ENCODE measurements at regions not wholly inside any gene's neighbourhood (a gene's known extent, or its start where the extent isn't known, plus 50 kb on each side); places are given as distances from the start of the nearest gene placed in this dataset.

GRCh38 chr5:26763215-26763614, 275.2 kb downstream of the CDH9 start:
- no peak for TF ChIP-seq POLR2A (IDR thresholded peaks at IDR 0.05)
- no peak for TF ChIP-seq EP300 (IDR thresholded peaks at IDR 0.05; ENCODE audit: low read depth)
